ENCODE measurements at regions not wholly inside any gene's neighbourhood (a gene's known extent, or its start where the extent isn't known, plus 50 kb on each side); places are given as distances from the start of the nearest gene placed in this dataset.
A peak's percentile ranks its signal among the peaks of the same experiment; 100 is the strongest.

DNA sequence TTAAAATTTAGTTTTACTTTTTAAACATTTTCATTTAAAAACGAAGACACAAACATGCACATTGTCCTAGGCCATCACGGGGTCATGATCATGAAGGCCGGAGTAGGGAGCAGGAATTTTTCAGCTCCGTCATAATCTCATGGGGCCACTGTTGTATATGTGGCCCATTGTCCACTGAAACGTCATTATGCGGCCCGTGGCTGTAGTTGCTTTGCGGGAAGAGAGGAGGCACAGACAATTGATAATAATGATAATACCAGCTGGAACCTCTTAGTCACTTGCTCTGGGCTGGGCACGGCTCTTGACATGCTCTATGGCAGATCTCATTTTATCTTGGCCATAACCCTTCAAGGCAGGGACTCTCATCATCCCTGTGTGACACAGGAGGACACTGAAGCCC is 56.5 kb upstream of the FNDC1 start:
- in situ Hi-C loops (cut with HindIII; ENCODE audit: low pct_ligation_motif_present, low sequenced_read_pairs): no loop called here
- no peak for DNase-seq
- Histone ChIP-seq H3K27me3 (replicated peaks) (no peaks in the 10 kb centered on the region), H3K27ac (no peak overlapping the region), H3K4me3 (ENCODE audit: low read depth, low read length) (no peak overlapping the region), H3K36me3 (replicated peaks) (no peaks in the 10 kb centered on the region)
- TF ChIP-seq, protein P1, sequence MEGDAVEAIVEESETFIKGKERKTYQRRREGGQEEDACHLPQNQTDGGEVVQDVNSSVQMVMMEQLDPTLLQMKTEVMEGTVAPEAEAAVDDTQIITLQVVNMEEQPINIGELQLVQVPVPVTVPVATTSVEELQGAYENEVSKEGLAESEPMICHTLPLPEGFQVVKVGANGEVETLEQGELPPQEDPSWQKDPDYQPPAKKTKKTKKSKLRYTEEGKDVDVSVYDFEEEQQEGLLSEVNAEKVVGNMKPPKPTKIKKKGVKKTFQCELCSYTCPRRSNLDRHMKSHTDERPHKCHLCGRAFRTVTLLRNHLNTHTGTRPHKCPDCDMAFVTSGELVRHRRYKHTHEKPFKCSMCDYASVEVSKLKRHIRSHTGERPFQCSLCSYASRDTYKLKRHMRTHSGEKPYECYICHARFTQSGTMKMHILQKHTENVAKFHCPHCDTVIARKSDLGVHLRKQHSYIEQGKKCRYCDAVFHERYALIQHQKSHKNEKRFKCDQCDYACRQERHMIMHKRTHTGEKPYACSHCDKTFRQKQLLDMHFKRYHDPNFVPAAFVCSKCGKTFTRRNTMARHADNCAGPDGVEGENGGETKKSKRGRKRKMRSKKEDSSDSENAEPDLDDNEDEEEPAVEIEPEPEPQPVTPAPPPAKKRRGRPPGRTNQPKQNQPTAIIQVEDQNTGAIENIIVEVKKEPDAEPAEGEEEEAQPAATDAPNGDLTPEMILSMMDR (IDR thresholded peaks at IDR 0.05; ENCODE audit: low read depth, low read length, missing control alignments): no peak

DNA sequence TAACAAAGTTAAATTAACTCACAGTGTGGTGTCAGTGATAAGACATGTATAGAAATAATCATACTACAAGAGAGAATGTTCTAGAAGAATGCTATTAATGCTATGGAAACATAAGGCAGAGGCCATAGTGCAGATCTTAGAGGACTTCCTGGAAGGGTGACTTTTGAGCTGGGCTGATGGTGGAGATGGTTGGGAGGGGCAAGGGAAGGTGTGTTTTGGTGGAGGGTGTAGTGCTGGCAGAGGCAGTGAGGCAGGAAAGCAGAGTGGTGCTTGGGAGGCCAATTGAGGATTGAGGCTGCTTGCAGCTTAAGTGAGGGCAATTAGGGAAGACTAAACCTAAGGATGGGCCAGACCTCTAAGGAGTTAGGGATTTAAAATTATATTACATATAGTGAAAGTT is 58.5 kb upstream of the FNDC1 start:
- in situ Hi-C loops (cut with HindIII; ENCODE audit: low pct_ligation_motif_present, low sequenced_read_pairs): no loop called here
- Histone ChIP-seq H3K36me3 (replicated peaks) (no peaks in the 10 kb centered on the region), H3K27ac (no peak overlapping the region)

DNA sequence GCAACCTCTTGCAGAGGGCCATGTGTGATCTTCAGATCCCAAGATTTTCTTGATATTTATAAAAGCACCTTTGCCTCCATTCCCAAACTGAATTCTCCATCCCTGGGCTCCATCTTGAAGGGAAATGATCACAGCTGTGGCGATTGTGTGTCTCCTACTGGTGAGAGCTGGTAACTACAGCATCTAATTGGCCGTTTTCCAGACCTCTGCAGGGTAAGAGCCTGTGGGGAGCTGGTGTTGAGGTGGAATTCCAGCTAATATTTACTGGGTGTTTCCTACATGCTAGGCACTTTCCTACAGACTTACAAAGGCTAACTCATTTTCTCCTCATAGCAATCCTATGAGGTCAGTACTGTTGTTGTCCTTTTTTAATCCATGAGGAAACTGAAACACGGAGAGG is 59.2 kb upstream of the FNDC1 start:
- Histone ChIP-seq H3K4me3 (ENCODE audit: low read depth, low read length) (no peak overlapping the region), H3K27ac (no peak overlapping the region), H3K27me3 (replicated peaks) (no peaks in the 10 kb centered on the region), H3K36me3 (replicated peaks) (no peaks in the 10 kb centered on the region)
- TF ChIP-seq, protein P1 (IDR thresholded peaks at IDR 0.05; ENCODE audit: low read depth, low read length, missing control alignments): peak; percentile 79
- DNase-seq: peak; percentile 68
- in situ Hi-C loops (cut with HindIII; ENCODE audit: low pct_ligation_motif_present, low sequenced_read_pairs): no loop called here

More for the DNA sequence above, 58.5 kb upstream of the FNDC1 start:
- Histone ChIP-seq H3K4me3 (ENCODE audit: low read depth, low read length) (no peak overlapping the region), H3K27me3 (replicated peaks) (no peaks in the 10 kb centered on the region)
- TF ChIP-seq, protein P1 (IDR thresholded peaks at IDR 0.05; ENCODE audit: low read depth, low read length, missing control alignments): no peak
- DNase-seq: no peak

DNA sequence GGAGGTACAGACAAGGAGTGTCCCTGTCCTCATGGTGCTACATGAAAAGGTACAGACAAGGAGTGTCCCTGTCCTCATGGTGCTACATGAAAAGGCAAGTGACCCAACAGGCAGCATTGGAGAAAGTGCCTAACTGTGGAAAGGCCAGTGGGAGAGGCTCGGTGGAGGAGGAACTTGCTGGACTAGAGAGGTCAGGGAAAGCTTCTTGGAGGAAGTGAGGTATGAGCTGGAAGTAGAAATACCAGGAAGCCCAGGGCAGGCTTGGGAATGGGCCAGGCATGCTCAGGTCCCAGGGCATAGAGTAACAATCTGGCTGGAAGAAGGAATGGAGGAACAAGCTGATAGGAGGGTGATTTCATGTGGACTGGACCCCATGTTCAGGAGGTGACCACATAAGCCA is 59.8 kb upstream of the FNDC1 start:
- in situ Hi-C loops (cut with HindIII; ENCODE audit: low pct_ligation_motif_present, low sequenced_read_pairs): no loop called here
- Histone ChIP-seq H3K27me3 (replicated peaks) (no peaks in the 10 kb centered on the region), H3K27ac (no peak overlapping the region), H3K36me3 (replicated peaks) (no peaks in the 10 kb centered on the region), H3K4me3 (ENCODE audit: low read depth, low read length) (no peak overlapping the region)
- no peak for DNase-seq
- TF ChIP-seq, protein P1 (IDR thresholded peaks at IDR 0.05; ENCODE audit: low read depth, low read length, missing control alignments): no peak

DNA sequence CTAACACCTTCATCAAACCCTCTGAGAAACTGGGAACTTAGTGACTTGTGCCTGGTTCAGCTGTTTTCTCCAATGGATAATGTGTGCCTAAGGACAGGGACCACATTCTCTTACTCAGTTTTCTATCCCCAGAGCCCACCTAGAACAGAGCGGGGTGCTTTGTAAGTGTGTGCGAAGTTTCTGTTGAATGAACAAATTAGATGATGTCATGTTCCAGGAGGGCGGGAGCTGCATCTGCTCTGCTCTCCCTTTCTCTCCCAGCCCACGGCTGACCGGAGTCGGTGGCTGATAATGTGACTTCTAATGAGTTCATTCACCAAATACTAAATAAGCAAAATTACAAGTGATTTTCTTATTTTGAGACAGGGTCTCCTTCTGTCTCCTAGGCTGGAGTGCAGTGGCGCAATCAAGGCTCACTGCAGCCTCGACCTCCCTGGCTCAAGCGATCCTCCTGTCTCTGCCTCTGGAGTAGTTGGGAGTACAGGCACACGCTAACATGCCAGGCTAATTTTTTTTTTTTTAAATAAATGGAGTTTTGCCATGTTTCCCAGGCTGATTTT is 60.7 kb upstream of the FNDC1 start:
- Histone ChIP-seq H3K27me3 (replicated peaks) (no peaks in the 10 kb centered on the region), H3K36me3 (replicated peaks) (no peaks in the 10 kb centered on the region), H3K27ac (no peak overlapping the region), H3K4me3 (ENCODE audit: low read depth, low read length) (no peak overlapping the region)
- TF ChIP-seq, protein P1 (IDR thresholded peaks at IDR 0.05; ENCODE audit: low read depth, low read length, missing control alignments): no peak
- in situ Hi-C loops (cut with HindIII; ENCODE audit: low pct_ligation_motif_present, low sequenced_read_pairs): no loop called here
- no peak for DNase-seq
